HG02870 (cell line): ENCODE measurements at regions not wholly inside any gene's neighbourhood (a gene's known extent, or its start where the extent isn't known, plus 50 kb on each side); places are given as distances from the start of the nearest gene placed in this dataset.
"Not testable (repeated sequence)": the region's sequence is repeated elsewhere in the genome, so short reads cannot be mapped to it uniquely, and the experiment has no call there.

Experiments used
- ATAC-seq: cut with Tn5 transposase; IDR thresholded peaks from one replicate; pipeline ENCODE4 v1.9.1; 2021; ENCODE audit warnings: mild to moderate bottlenecking, moderate library complexity; ENCODE audit not compliant: unreplicated experiment

- ATAC-seq: no peak
These were observed 287.1 kb upstream of the SMIM30 start for GRCh38 chr7:113405296-113406056.

- ATAC-seq: no peak
These were observed 285.9 kb upstream of the SMIM30 start for GRCh38 chr7:113404245-113404644.

GRCh38 chr7:113402482-113402881 lies 284.1 kb upstream of the SMIM30 start:
- ATAC-seq: no peak

GRCh38 chr7:113402005-113402404 lies 283.7 kb upstream of the SMIM30 start:
- ATAC-seq: no peak

GRCh38 chr7:113394856-113395255 lies 276.5 kb upstream of the SMIM30 start:
- no peak for ATAC-seq

- ATAC-seq: no peak
These were observed 274.6 kb upstream of the SMIM30 start for GRCh38 chr7:113392841-113393540.

- ATAC-seq: no peak
These were observed 274.1 kb upstream of the SMIM30 start for GRCh38 chr7:113392421-113392820.

GRCh38 chr7:113389112-113389646 lies 270.8 kb upstream of the SMIM30 start:
- no peak for ATAC-seq

GRCh38 chr7:113383638-113384037 lies 265.3 kb upstream of the SMIM30 start:
- no peak for ATAC-seq

GRCh38 chr7:113379746-113380145 lies 261.4 kb upstream of the SMIM30 start:
- no peak for ATAC-seq

- no peak for ATAC-seq
These were observed 256.6 kb upstream of the SMIM30 start for GRCh38 chr7:113374955-113375354.

- no peak for ATAC-seq
These were observed 255.5 kb upstream of the SMIM30 start for GRCh38 chr7:113373863-113374262.

- ATAC-seq: no peak
These were observed 253.2 kb upstream of the SMIM30 start for GRCh38 chr7:113371416-113372043.

- ATAC-seq: no peak
These were observed 252.6 kb upstream of the SMIM30 start for GRCh38 chr7:113370910-113371309.

GRCh38 chr7:113368256-113368655 lies 249.9 kb upstream of the SMIM30 start:
- ATAC-seq: no peak

- ATAC-seq: no peak
These were observed 248.8 kb upstream of the SMIM30 start for GRCh38 chr7:113367041-113367586.

- no peak for ATAC-seq
These were observed 247.8 kb upstream of the SMIM30 start for GRCh38 chr7:113366122-113366521.

GRCh38 chr7:113349339-113349738 lies 231.0 kb upstream of the SMIM30 start:
- no peak for ATAC-seq

- ATAC-seq: no peak
These were observed 221.3 kb upstream of the SMIM30 start for GRCh38 chr7:113339661-113340060.

GRCh38 chr7:113338071-113338696 lies 219.8 kb upstream of the SMIM30 start:
- ATAC-seq: no peak

- ATAC-seq: not testable (repeated sequence)
These were observed 218.5 kb upstream of the SMIM30 start for GRCh38 chr7:113336838-113337237.
